HEK293 (cell line): ENCODE measurements at regions not wholly inside any gene's neighbourhood (a gene's known extent, or its start where the extent isn't known, plus 50 kb on each side); places are given as distances from the start of the nearest gene placed in this dataset.

ENCODE experiments used
- PRDM10 ChIP-seq: fragments of 450-650 bp; formaldehyde crosslinking; IDR thresholded peaks from 2 replicates; pipeline ENCODE4 v1.5.1; 2016; ENCODE audit warnings: missing biosample characterization, missing genetic modification characterization
- TCF7L2 ChIP-seq: IDR thresholded peaks from 2 replicates; pipeline ENCODE4 v1.6.1; 2011; ENCODE audit warnings: low read depth, mild to moderate bottlenecking, inconsistent platforms, low read length, moderate library complexity, borderline replicate concordance
- YY1 ChIP-seq: fragments of 450-650 bp; formaldehyde crosslinking; IDR thresholded peaks from 2 replicates; pipeline ENCODE4 v1.5.1; 2018; ENCODE audit warnings: missing biosample characterization, missing genetic modification characterization
- ZBTB7A ChIP-seq: fragments of 450-650 bp; formaldehyde crosslinking; IDR thresholded peaks from 2 replicates; pipeline ENCODE4 v1.5.1; 2016; ENCODE audit warnings: low read depth, missing biosample characterization, missing genetic modification characterization
- ZNF114 ChIP-seq: fragments of 450-650 bp; formaldehyde crosslinking; IDR thresholded peaks from 2 replicates; pipeline ENCODE4 v1.5.0; 2017; ENCODE audit warnings: missing biosample characterization, missing genetic modification characterization
- ZNF23 ChIP-seq: fragments of 450-650 bp; formaldehyde crosslinking; IDR thresholded peaks from 2 replicates; pipeline ENCODE4 v1.5.1; 2016; ENCODE audit warnings: missing biosample characterization, missing genetic modification characterization, borderline replicate concordance
- ZNF311 ChIP-seq: fragments of 450-650 bp; formaldehyde crosslinking; IDR thresholded peaks from 2 replicates; pipeline ENCODE4 v1.5.1; 2017; ENCODE audit warnings: missing biosample characterization, missing genetic modification characterization, borderline replicate concordance
- ZNF660 ChIP-seq: fragments of 450-650 bp; IDR thresholded peaks from 2 replicates; pipeline ENCODE4 v1.5.1; 2018; ENCODE audit warnings: missing biosample characterization, mild to moderate bottlenecking, missing genetic modification characterization
- ZNF785 ChIP-seq: fragments of 450-650 bp; formaldehyde crosslinking; IDR thresholded peaks from 2 replicates; pipeline ENCODE4 v1.5.1; 2016; ENCODE audit warnings: missing biosample characterization, missing genetic modification characterization
- TF ChIP-seq, protein P1 (sequence below): fragments of 450-650 bp; formaldehyde crosslinking; IDR thresholded peaks from 2 replicates; pipeline ENCODE4 v1.5.1; 2016; ENCODE audit warnings: missing biosample characterization, missing genetic modification characterization
- TF ChIP-seq, protein P2 (sequence below): fragments of 450-650 bp; formaldehyde crosslinking; IDR thresholded peaks from 2 replicates; pipeline ENCODE4 v1.5.1; 2016; ENCODE audit warnings: missing biosample characterization, missing genetic modification characterization
- TF ChIP-seq, protein P3 (sequence below): fragments of 450-650 bp; formaldehyde crosslinking; IDR thresholded peaks from 2 replicates; pipeline ENCODE4 v1.5.1; 2016; ENCODE audit warnings: missing biosample characterization, missing genetic modification characterization

GRCh38 chr4:114318309-114318708 is 280.3 kb upstream of the UGT8 start:
- TF ChIP-seq YY1 (tag by site-specific recombination) (no peak), ZNF311 (tag by site-specific recombination) (no peak), TCF7L2 (no peak), PRDM10 (tag by site-specific recombination) (no peak), ZNF785 (tag by site-specific recombination) (no peak), ZNF114 (no peak), ZNF23 (tag by site-specific recombination) (no peak), ZNF660 (tag by site-specific recombination) (no peak), ZBTB7A (no peak)
- TF ChIP-seq, protein P1, sequence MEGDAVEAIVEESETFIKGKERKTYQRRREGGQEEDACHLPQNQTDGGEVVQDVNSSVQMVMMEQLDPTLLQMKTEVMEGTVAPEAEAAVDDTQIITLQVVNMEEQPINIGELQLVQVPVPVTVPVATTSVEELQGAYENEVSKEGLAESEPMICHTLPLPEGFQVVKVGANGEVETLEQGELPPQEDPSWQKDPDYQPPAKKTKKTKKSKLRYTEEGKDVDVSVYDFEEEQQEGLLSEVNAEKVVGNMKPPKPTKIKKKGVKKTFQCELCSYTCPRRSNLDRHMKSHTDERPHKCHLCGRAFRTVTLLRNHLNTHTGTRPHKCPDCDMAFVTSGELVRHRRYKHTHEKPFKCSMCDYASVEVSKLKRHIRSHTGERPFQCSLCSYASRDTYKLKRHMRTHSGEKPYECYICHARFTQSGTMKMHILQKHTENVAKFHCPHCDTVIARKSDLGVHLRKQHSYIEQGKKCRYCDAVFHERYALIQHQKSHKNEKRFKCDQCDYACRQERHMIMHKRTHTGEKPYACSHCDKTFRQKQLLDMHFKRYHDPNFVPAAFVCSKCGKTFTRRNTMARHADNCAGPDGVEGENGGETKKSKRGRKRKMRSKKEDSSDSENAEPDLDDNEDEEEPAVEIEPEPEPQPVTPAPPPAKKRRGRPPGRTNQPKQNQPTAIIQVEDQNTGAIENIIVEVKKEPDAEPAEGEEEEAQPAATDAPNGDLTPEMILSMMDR (tag by site-specific recombination) = no peak
- TF ChIP-seq, protein P2, sequence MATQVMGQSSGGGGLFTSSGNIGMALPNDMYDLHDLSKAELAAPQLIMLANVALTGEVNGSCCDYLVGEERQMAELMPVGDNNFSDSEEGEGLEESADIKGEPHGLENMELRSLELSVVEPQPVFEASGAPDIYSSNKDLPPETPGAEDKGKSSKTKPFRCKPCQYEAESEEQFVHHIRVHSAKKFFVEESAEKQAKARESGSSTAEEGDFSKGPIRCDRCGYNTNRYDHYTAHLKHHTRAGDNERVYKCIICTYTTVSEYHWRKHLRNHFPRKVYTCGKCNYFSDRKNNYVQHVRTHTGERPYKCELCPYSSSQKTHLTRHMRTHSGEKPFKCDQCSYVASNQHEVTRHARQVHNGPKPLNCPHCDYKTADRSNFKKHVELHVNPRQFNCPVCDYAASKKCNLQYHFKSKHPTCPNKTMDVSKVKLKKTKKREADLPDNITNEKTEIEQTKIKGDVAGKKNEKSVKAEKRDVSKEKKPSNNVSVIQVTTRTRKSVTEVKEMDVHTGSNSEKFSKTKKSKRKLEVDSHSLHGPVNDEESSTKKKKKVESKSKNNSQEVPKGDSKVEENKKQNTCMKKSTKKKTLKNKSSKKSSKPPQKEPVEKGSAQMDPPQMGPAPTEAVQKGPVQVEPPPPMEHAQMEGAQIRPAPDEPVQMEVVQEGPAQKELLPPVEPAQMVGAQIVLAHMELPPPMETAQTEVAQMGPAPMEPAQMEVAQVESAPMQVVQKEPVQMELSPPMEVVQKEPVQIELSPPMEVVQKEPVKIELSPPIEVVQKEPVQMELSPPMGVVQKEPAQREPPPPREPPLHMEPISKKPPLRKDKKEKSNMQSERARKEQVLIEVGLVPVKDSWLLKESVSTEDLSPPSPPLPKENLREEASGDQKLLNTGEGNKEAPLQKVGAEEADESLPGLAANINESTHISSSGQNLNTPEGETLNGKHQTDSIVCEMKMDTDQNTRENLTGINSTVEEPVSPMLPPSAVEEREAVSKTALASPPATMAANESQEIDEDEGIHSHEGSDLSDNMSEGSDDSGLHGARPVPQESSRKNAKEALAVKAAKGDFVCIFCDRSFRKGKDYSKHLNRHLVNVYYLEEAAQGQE (tag by site-specific recombination) = no peak
- TF ChIP-seq, protein P3, sequence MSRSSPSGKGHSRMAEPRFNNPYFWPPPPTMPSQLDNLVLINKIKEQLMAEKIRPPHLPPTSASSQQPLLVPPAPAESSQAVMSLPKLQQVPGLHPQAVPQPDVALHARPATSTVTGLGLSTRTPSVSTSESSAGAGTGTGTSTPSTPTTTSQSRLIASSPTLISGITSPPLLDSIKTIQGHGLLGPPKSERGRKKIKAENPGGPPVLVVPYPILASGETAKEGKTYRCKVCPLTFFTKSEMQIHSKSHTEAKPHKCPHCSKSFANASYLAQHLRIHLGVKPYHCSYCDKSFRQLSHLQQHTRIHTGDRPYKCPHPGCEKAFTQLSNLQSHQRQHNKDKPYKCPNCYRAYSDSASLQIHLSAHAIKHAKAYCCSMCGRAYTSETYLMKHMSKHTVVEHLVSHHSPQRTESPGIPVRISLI (tag by site-specific recombination) = no peak
